GM04504 (cell line): ENCODE measurements at regions not wholly inside any gene's neighbourhood (a gene's known extent, or its start where the extent isn't known, plus 50 kb on each side); places are given as distances from the start of the nearest gene placed in this dataset.

Experiments
- DNase-seq: peaks from one replicate; pipeline ENCODE4 v3.0.0-alpha.2; 2012; ENCODE audit warnings: low read depth

- no peak for DNase-seq
Observed at GRCh38 chr12:115504306-115505290, 772.9 kb downstream of the MED13L start.

- DNase-seq, result no peak
Observed at GRCh38 chr12:115500872-115501271, 776.6 kb downstream of the MED13L start.

DNA sequence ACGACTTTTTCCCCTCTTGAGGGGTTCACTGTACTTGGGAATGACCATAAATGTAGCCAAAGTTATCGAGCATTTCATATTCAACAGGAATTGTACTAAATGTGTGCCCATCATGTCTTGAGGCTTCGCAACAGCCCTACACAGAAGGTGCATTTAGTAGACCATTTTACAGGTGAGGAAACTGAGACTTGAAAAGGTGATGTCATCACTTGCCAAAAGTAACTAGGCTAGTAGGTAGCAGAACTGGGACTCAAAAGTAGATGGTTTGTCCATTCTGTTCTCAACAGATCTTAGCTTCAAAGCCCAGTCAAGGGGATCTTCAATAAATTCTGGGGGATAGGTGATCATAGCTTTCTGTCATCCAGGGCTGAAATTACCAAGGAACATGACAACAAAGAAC, 782.2 kb downstream of the MED13L start:
- no peak for DNase-seq

DNA sequence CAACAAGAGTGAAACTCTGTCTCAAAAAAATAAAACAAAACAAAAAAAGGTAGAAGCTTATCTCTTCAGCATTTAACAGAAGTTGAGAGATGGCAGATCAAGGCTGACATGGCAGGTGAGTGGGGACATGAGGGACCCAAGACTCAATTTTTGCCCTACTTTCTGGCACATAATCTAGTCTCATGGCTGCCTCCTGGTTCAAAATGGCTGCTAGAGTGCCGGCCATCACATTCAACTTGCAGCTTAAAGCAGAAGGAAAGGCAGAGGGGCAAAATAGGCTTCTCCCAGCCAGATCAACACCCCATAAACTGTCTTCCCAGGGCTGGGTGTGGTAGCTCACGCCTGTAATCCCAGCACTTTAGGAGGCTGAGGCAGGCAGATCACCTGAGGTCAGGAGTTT, 784.9 kb downstream of the MED13L start:
- DNase-seq, result no peak

GRCh38 chr12:115491511-115492250, 785.8 kb downstream of the MED13L start:
- DNase-seq, result no peak

DNA sequence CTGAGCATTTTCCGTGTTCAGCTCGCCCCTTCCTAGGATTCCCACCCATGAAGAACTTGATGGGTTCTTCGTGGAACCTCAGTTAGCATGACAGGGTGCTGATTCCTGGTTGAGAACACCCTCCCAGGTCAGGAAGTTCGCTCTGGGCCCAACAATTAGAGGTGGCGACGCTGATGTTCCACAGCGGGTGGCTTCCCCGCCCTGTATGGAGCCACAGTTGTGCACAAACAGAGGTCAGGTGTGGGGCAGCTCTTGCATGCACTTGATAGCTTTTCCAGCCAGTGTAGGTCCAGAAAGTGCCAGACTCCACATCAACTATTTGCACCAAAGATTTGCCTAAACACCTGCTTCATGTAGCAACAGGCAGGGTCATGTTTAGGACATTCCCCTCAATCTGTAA, 788.2 kb downstream of the MED13L start:
- no peak for DNase-seq

- DNase-seq, result no peak
Observed at GRCh38 chr12:115485967-115486366, 791.5 kb downstream of the MED13L start.

DNA sequence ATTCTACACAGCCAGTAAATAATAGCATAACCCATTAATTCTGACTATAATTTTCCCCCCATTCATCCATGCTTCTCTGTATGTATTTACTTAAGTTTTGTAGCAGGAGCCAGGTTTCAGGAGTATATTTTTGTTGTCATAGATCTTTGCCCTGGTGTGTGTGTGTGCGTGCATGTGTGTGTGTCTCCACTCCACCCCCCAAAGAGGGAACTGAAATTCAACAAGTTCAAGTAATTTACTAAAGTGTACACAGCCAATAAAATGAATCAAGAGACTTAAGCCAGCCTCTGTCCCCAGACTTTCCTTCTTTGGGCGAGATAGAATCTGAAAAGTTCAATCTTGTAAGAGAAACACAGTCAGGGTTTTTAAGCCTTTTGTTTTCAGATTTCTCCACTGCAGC, 792.0 kb downstream of the MED13L start:
- no peak for DNase-seq

- no peak for DNase-seq
Observed at GRCh38 chr12:115482943-115483342, 794.5 kb downstream of the MED13L start.

GRCh38 chr12:115481141-115481540, 796.4 kb downstream of the MED13L start:
- no peak for DNase-seq

- DNase-seq, result no peak
Observed at GRCh38 chr12:115478505-115478904, 794.5 kb upstream of the TBX3 start.

DNA sequence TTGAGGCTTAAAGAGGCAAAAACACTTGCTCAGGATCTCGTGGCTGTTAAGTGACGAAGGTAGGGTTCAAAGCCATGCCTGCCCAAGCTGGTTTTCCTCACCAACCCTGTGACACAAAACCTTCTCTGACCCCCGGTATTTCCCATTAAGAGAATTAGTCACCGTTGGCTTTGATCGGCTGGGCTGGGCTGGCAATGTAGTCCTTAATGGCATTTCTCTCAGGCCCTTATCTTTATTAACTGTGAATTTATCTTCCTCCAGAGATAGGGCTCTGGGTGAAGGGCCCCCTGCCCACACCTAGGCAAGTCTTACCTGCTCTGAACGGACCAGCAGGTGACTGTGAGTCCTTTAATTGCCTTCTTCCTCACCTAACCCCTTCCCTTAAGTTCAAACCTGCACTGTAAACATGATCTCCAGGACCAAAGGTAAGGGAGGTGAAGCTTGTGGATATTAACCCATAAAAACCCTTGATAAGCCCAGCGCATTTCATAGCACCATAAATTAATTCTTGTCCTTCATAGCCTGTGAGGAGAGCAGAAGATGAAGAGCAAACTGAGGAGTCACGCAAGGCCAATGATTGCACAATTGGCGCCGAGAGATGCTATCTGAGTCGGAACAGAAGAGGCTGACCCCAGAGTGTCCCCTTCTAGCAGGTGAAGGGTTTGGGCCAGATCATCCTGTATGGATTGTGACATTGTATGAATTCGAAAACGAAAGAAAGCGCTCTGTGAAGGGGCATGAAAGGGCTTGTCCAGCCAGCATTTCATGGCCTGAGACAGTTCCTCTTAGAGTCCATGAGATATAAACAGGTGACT, 790.8 kb upstream of the TBX3 start:
- DNase-seq, result no peak

DNA sequence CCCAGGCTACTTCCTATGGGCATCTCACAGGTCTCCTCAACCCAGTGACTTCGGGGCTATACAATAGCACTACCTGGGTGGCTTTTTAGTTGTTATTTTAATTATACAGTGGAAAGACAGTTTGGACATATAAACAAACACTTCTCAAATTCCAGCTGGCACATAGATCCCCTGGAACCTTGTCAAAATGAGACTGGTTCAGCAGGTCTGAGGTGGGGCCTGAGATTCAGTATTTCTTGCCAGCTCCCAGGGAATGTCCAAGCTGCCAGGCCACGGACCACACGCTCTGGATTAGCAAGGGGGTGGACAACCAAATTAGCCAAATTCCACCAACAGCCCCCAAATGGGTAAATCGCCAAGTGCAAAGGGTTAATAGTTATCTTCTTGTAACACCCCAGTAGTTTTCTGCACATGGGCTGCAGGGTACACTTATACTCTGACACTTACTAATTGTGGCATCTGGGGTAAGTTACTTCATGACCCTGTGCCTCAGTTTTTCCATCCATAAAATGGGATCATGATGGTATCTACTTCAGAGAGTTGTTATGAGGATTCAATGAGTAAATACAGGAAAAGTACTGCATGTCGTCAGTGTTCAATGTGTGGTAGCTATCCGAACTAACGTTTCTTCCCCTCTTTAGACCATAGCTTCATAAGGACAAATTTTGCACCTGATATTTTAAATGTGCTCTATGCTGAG, 789.4 kb upstream of the TBX3 start:
- DNase-seq, result no peak

DNA sequence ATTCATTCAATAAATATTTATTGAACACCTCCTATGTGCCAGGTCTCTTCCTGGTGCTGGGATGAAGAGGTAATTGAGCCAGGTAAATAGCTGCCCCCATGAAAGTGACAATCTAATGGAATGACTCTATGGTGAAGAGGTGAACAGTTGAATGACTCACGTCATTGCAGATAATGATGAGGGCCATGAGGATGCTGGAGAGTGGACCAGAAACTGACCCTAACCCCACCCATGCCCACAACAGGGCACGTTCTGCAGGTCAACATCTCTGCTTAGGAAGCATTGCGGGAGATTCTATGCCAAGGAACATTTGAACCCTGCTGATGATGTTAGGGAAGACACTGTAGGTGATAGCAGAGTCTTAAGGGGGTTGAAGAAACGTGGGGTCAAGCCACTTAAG, 788.9 kb upstream of the TBX3 start:
- DNase-seq, result no peak

DNA sequence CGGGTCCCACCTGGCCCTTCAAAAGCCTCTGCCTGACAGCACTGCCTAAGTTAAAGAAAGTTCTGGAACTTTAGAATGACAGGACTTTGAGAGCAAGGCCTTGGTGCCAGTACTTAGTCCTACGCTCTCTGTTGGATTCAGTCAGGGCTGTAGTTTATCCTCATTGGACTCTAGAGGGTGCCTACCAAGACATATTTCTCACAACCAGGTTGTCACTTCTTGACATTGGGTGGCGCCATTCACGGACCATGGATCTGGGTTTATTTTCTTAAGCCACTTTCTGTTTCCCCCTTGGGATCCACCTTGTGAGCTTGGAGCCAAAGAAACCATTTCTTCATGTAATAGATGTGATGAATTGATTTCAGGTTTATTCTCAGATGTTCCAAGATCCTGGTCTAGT, 787.0 kb upstream of the TBX3 start:
- DNase-seq, result no peak

- no peak for DNase-seq
Observed at GRCh38 chr12:115470526-115470925, 786.6 kb upstream of the TBX3 start.

DNA sequence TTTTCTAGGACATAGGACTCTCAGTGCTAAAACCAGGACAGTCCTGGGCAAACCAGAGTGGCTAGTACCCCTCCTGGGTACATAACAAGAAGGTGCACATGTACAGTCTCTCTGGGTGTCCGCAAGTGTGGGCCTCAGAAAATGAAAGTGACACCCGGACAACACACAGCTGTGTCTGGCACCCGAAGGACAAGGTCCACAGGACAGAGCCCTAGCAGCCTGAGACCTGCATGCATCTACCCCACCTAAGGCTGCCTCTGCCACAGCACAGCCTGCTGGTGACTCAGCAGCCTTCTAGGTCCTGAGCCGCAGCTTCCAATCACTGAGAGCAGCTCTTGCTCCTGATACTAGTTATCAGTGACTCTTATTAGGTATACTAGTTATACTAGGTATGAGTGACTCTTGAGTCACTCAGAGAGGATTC, 784.1 kb upstream of the TBX3 start:
- DNase-seq, result no peak

GRCh38 chr12:115467531-115467930, 783.6 kb upstream of the TBX3 start:
- DNase-seq, result no peak

DNA sequence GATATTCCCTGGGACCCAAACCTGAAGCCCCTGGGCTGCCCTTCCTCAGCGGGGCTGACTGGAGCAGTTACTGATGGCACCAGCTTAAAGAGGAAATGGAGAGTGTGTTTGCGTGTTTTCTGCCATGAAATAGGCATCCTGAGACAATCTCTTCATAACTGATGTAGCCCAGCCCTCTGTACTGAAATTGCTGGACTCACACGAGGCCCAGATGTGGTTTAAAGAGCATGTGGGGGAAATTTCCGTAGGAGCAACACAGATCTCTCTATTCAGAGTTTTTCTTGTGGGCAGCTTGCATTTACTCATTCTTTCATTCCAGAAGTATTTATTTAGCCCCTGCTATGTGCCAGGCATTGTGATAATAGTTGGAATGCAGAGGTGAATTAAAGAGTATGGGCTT, 782.1 kb upstream of the TBX3 start:
- peak; percentile 12 for DNase-seq

DNA sequence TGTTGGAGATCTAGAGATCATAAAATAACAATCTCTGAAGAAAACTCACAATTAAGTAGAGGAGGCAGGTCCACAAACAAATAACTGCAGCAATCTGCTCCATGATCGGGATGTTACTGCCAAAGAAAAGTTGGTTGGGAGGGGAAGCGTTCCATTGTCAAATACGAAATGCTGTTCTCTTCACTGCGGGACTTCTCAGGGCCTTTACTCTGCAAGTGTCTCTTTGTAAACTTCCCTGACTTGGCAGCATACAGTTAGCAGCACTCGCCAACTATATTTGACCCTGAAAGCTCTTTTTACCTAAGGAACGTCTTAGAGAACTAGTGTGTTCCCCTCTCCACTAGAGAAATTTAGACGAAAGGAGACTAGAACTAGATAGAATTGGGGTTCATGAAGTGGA, 780.7 kb upstream of the TBX3 start:
- DNase-seq, result no peak

GRCh38 chr12:115464111-115464581, 780.2 kb upstream of the TBX3 start:
- DNase-seq, result peak; percentile 26

DNA sequence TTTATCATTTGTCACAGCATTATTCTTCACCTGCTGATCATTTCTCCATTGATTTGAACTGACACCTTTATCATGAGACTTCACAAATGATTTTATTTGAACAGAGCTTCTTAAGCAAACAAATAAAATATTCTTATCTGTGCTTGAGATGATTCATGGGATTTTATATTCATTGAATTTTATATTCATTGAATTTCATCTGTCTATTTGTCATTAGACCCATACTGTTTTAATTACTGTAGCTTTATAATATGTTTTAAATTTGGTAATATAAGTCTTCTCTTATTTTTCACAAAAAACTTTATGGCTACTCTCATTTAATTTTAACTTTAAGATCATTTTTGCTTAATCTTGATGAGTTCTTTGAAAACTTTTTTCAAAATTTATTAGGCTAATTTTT, 777.4 kb upstream of the TBX3 start:
- DNase-seq, result no peak
